Esophagus squamous epithelium (tissue), 5 donors: ENCODE measurements at regions not wholly inside any gene's neighbourhood (a gene's known extent, or its start where the extent isn't known, plus 50 kb on each side); places are given as distances from the start of the nearest gene placed in this dataset.

Experiments
- DNase-seq: peaks from one replicate; lab custom pipeline; 2025; lab: John Stamatoyannopoulos, UW
- H3K27ac ChIP-seq, 4 donors: fragments of 200-600 bp; sonication (generic); one replicate each; pipeline ENCODE4 v1.5.1; 2016 to 2019; ENCODE audit warnings: mild to moderate bottlenecking in 1 of 4
- H3K27me3 ChIP-seq, 4 donors: fragments of 200-600 bp; sonication (generic); 1 replicate in 3 of 4; 2 replicates in 1 of 4; pipeline versions ENCODE4 v1.5.1 to v1.6.0; 2017 to 2021; ENCODE audit warnings: antibody characterized with exemption in 1 of 4
- H3K36me3 ChIP-seq, 3 donors: fragments of 200-600 bp; sonication (generic); one replicate each; pipeline ENCODE4 v1.5.1; 2016 to 2019
- H3K4me1 ChIP-seq, 3 donors: fragments of 200-600 bp; sonication (generic); one replicate each; pipeline ENCODE4 v1.5.1; 2017 to 2019
- H3K4me3 ChIP-seq, 4 donors: fragments of 200-600 bp; sonication (generic); 1 replicate in 3 of 4; 2 replicates in 1 of 4; pipeline ENCODE4 v1.5.1; 2016 to 2019; ENCODE audit warnings: mild to moderate bottlenecking in 2 of 4, moderate library complexity in 1 of 4
- H3K9me3 ChIP-seq, 3 donors: fragments of 200-600 bp; sonication (generic); one replicate each; pipeline ENCODE4 v1.5.1; 2016 to 2019
- CTCF ChIP-seq, 6 experiments: fragments of 450-650 bp in 4 of 6; fragments of 200-600 bp in 2 of 6; sonication (generic) in 2 of 6; IDR thresholded peaks; one replicate each; pipeline ENCODE4 v1.5.1; 2016 to 2019; ENCODE audit warnings: antibody characterized with exemption in 6 of 6, mild to moderate bottlenecking in 4 of 6, moderate library complexity in 4 of 6
- POLR2A ChIP-seq, 4 donors: fragments of 450-650 bp; IDR thresholded peaks; one replicate each; pipeline ENCODE4 v1.6.1; 2017; ENCODE audit warnings: antibody characterized with exemption in 4 of 4, mild to moderate bottlenecking in 4 of 4, moderate library complexity in 3 of 4
- WGBS, 2 donors: methylation state at CpG; one replicate each; pipeline ENCODE4 v1.1.5; 2018; 5-methylcytosine and 5-hydroxymethylcytosine counted together
- intact Hi-C: fragments of 100-400 bp; cut with DNase I; formaldehyde crosslinking; loops from one replicate; pipeline ENCODE4 v1.15.0; 2022
- donor health status: DM: yes; HTN: yes; CAD: no.

- 41 to 52% methylated on average over 3 of the region's 3 CpGs for WGBS, 2 donors
Measured at GRCh38 chr20:6506906-6507305, 260.6 kb upstream of the BMP2 start.

GRCh38 chr20:6504826-6505225, 262.7 kb upstream of the BMP2 start:
- TF ChIP-seq CTCF (IDR thresholded peaks at IDR 0.05) (no peak), POLR2A (IDR thresholded peaks at IDR 0.05) (no peak)
- Histone ChIP-seq H3K27ac (no peak overlapping the region), H3K36me3 (no peaks in the 10 kb centered on the region), H3K9me3 (no peaks in the 10 kb centered on the region), H3K4me3 (no peak overlapping the region), H3K27me3 (no peaks in the 10 kb centered on the region), H3K4me1 (no peaks in the 10 kb centered on the region)
- 56 to 86% methylated on average over 7 of the region's 7 CpGs for WGBS, 2 donors
- no peak for DNase-seq
- intact Hi-C loops = no loop called here

More at GRCh38 chr20:6506906-6507305, 260.6 kb upstream of the BMP2 start:
- intact Hi-C loops = no loop called here
- Histone ChIP-seq H3K27ac (no peak overlapping the region), H3K9me3 (no peaks in the 10 kb centered on the region), H3K36me3 (no peaks in the 10 kb centered on the region), H3K4me3 (no peak overlapping the region), H3K4me1 (no peaks in the 10 kb centered on the region), H3K27me3 (no peaks in the 10 kb centered on the region)
- no peak for TF ChIP-seq CTCF (IDR thresholded peaks at IDR 0.05)
- TF ChIP-seq POLR2A (IDR thresholded peaks at IDR 0.05) = no peak
- DNase-seq = no peak

GRCh38 chr20:6504179-6504578, 263.3 kb upstream of the BMP2 start:
- intact Hi-C loops = no loop called here
- Histone ChIP-seq H3K9me3 (no peaks in the 10 kb centered on the region), H3K4me3 (no peak overlapping the region), H3K27ac (no peak overlapping the region), H3K27me3 (no peaks in the 10 kb centered on the region), H3K4me1 (no peaks in the 10 kb centered on the region), H3K36me3 (no peaks in the 10 kb centered on the region)
- no peak for DNase-seq
- 42 to 67% methylated on average over 2 of the region's 2 CpGs for WGBS, 2 donors
- TF ChIP-seq POLR2A (IDR thresholded peaks at IDR 0.05) = no peak
- no peak for TF ChIP-seq CTCF (IDR thresholded peaks at IDR 0.05)

- H3K36me3 ChIP-seq = no peaks in the 10 kb centered on the region
- H3K4me1 ChIP-seq = no peaks in the 10 kb centered on the region
- DNase-seq = no peak
- H3K27ac ChIP-seq = no peak overlapping the region
- no peaks in the 10 kb centered on the region for H3K27me3 ChIP-seq
- 62 to 81% methylated on average over 2 of the region's 2 CpGs for WGBS, 2 donors
- no peaks in the 10 kb centered on the region for H3K9me3 ChIP-seq
- H3K4me3 ChIP-seq = no peak overlapping the region
- no peak for TF ChIP-seq POLR2A (IDR thresholded peaks at IDR 0.05)
- TF ChIP-seq CTCF (IDR thresholded peaks at IDR 0.05) = no peak
- intact Hi-C loops = no loop called here
Measured at GRCh38 chr20:6502999-6503398, 264.5 kb upstream of the BMP2 start.

- Histone ChIP-seq H3K36me3 (no peaks in the 10 kb centered on the region), H3K4me3 (no peak overlapping the region), H3K27me3 (no peaks in the 10 kb centered on the region), H3K9me3 (no peaks in the 10 kb centered on the region), H3K27ac (no peak overlapping the region), H3K4me1 (no peaks in the 10 kb centered on the region)
- WGBS, 2 donors = 54 to 68% methylated on average over 2 of the region's 2 CpGs
- intact Hi-C loops = no loop called here
- no peak for TF ChIP-seq CTCF (IDR thresholded peaks at IDR 0.05)
- TF ChIP-seq POLR2A (IDR thresholded peaks at IDR 0.05) = no peak
- no peak for DNase-seq
Measured at GRCh38 chr20:6502219-6502618, 265.3 kb upstream of the BMP2 start.
